Daoy (cell line): ENCODE measurements at regions not wholly inside any gene's neighbourhood (a gene's known extent, or its start where the extent isn't known, plus 50 kb on each side); places are given as distances from the start of the nearest gene placed in this dataset.

Source experiments
- DNase-seq: peaks from one replicate; pipeline ENCODE4 v3.0.0-alpha.2; 2015; ENCODE audit warnings: low read depth

GRCh38 chr3:63228087-63228486, 50.0 kb upstream of the SYNPR start:
- DNase-seq: no peak
